HG03558 (cell line): ENCODE measurements at regions not wholly inside any gene's neighbourhood (a gene's known extent, or its start where the extent isn't known, plus 50 kb on each side); places are given as distances from the start of the nearest gene placed in this dataset.
A peak's percentile ranks its signal among the peaks of the same experiment; 100 is the strongest.
"Not testable (repeated sequence)": the region's sequence is repeated elsewhere in the genome, so short reads cannot be mapped to it uniquely, and the experiment has no call there.

ENCODE experiments used
- ATAC-seq: cut with Tn5 transposase; IDR thresholded peaks from one replicate; pipeline ENCODE4 v1.9.1; 2021; ENCODE audit warnings: moderate number of reproducible peaks; ENCODE audit not compliant: unreplicated experiment; ENCODE audit errors: extremely low read depth

- ATAC-seq = no peak
These were observed 82.7 kb upstream of the SLC39A10 start for GRCh38 chr2:195574312-195574711.

- ATAC-seq = no peak
These were observed 83.9 kb upstream of the SLC39A10 start for GRCh38 chr2:195572895-195573683.

DNA sequence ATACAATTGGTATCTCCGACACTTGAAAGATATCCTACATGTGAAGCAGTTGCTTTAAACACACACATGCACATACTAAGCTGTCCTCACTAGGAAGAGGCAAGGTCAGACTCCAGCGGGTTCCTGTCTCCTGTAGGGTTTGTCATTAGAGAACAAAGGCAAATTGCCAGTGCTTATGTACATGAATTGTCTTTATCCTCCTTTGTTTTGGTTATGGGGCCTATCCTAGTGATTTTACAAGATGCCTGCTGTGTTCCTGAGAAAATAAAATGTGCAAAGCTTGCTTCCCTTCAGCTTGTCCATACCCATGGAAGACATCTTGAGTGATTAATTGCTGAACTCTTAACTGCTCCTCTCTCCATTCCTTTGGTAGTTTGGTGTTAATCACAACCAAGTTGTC, 86.7 kb upstream of the SLC39A10 start:
- no peak for ATAC-seq

GRCh38 chr2:195569255-195569654, 87.8 kb upstream of the SLC39A10 start:
- ATAC-seq = no peak

DNA sequence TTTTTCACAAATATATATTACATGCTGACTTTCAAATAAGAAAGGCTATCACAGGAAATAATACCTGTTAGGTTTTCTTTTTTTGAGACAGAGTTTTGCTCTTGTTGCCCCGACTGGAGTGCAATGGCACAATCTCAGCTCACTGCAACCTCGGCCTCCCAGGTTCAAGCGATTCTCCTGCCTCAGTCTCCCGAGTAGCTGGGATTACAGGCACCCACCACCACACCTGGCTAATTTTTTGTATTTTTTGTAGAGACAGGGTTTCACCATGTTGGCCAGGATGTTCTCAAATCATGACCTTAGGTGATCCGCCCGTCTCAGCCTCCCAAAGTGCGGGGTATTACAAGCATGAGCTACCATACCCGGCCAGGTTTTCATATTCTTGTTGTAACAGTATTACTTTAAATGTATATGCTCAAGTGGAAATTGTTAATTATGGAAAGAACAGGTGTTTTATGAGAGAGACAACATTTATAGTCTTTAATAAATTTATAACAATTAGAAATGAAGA, 92.3 kb upstream of the SLC39A10 start:
- ATAC-seq = not testable (repeated sequence)

GRCh38 chr2:195563857-195564512, 93.0 kb upstream of the SLC39A10 start:
- ATAC-seq = no peak

DNA sequence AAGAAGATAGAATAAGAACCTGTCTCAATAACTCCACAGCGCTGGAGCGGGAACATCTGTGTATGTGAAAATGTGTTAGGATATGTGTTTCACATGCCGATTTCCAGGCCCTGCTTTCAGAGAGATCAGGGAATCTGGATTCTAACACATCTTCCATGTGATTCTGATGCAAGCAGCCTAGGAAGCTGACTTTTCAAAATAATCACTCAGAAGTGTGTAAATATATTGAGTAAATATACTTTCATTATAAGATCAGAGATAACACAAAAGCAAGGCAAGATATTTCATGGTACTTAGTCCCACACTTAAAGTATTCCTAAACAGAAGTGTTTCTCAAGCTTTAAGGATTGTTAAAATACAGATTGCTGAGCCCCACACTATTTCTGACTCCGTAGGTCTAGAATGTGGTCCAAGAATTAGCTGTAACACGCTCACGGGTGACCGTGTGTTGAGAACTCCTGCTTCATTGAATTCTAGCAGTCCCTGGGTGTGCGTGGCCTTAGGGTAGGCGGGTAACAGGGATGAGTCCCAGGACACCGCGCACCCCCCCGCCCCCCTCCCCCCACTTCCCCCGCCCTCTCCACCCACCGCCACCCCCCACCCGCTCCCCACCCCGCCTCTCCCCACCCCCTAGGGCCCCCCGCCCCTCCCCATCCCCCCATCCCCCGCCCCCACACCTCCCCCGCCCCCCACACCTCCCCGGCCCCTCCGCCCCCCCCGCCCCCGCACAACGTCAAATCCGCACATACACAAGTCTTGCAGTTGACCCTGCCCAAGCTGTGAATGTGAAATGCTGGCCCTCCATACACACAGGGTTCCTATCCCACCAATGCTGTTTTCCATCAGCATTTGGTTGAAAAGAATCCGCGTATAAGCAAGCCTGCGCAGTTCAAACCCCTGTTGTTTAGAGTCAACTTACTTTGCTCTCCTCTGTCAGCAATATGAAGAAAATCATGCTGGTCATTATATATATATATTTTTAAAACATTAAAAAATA, 94.2 kb upstream of the SLC39A10 start:
- ATAC-seq = no peak

DNA sequence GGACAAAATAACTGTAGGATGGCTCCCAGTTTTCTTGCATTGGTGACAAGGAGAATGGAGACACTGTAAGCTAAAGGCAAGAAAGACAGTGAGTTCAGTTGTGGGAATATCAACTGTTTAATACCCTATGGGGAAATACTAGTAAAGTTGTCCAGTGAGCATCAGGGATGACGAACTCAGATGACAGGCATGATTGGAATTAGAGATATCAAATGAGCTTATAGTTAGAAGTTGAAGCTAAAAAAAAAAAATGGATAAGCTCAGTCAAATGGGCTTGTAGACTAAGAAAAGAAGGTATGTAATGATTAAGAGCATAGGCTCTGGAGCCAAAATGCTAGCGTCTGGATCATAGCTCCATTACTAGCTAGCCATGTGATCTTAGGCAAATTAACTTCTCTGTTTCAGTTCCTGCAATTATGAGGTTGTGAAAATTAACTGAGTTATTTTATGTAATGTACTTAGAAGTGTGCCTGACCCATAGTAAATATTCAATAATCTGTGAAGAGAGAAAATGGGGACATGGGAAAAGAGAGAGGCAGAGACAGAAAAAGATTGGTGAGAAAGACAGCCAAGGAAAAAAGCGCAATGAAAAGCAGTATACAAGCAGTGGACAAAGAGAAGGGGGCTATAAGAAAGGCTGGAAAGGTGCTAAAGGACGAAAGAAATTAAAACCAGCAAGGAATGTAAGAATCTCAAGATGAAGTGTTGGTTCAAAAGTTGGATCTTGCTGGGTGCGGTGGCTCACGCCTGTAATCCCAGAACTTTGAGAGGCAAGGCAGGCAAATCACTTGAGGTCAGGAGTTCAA, 95.7 kb upstream of the SLC39A10 start:
- ATAC-seq = peak; percentile 38

DNA sequence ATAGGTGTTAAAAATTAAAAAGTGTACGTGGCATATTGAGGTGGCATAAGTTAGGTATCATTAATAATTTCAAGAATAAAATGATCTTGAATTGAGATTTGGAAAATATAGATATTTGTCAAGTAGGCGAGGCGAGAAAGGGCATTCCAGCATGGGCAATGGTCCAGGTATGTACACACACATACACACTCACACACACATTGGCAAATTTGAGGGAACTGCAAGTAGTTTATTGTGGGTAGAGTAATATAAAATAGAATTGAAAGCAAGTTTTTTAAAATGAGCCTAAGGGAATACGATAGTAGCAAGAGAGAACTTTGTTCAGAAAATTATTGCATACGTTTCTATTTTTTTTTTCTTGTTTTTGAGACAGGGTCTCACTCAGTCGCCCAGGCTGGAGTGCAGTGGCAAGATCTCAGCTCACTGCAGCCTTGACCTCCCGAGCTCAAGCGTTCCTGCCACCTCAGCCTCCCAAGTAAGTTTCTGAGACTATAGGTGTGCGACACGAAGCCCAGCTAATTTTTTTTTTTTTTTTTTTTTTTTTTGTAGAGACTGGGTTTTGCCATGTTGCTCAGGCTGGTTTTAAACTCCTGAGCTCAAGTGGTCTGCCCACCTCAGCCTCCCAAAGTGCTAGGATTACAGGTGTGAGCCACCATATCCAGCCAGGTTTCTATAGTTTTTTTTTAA, 96.7 kb upstream of the SLC39A10 start:
- no peak for ATAC-seq

DNA sequence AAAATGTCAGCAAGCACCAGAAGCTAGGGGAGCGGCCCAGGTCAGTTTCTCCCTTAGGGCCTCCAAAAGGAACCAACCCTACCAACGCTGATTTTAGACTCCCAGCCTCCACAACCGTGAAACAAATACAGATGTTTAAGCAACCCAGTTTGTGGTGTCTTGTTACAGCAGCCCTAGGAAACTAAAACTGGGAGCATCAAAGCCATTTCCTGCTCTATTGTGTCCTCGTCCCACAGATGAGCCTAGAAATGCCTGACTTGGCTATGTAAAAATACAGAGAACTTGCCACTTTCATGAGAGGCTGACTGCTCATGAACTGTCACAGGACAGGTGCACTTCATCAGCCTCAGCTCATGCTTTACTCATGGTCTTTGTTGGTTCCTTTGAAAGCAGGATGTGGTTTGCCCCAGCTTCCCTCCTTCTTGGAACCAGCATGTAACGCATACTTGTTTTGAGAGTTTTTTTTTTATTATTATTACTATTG, 97.6 kb upstream of the SLC39A10 start:
- peak; percentile 81 for ATAC-seq

DNA sequence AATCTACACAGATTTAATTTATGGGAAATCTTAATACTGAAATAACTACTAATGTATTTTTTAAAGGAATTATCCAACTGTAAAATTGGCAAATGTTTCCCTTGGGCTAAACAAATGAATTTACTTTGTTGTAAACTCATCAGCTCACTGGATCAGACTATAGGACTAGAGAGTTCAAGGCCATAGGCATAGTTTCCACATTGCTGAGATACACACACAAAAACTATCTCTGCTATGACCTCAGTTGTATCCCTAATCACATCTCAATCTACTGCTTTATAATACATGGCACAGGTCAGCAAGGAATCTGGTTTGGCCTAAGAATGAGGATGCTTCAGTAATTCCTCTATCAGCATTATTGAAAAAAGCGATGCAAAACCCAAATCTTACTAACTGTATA, 101.1 kb upstream of the SLC39A10 start:
- no peak for ATAC-seq

GRCh38 chr2:195552581-195552980, 104.4 kb upstream of the SLC39A10 start:
- no peak for ATAC-seq

DNA sequence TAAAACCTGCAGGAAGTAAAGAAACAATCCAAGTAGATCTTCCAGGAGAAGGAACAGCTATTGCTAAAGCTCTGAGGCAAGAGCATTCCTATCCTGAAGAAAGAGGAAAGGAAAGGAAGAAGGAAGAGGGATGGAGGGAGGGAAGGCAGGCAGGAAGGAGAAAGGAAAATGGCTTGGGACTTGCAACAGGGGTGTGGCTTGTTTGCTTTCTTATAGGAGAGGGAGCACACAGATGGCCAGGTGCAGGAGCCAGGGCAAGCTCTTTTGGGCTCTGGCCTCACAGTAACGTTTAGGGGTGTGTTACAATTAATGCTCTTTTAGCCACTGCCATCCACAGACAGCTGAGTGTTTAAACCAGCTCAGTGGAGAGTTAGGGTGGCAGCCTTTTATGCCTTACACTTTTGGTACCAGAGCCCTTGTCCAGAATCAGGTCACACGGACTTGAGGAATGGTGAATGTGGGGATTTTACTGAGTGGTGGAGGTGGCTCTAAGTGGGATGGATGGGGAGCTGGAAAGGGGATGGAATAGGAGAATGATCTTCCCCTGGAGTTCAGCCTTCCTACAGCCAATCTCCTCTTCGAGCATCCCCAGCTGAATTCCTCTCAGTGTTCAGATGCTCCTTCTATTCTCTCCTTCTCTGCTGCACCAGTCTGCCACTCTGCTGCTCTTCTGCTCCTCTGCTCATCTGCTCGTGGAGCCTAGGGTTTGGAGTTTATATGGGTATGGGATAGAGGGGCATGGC, 108.7 kb upstream of the SLC39A10 start:
- no peak for ATAC-seq

DNA sequence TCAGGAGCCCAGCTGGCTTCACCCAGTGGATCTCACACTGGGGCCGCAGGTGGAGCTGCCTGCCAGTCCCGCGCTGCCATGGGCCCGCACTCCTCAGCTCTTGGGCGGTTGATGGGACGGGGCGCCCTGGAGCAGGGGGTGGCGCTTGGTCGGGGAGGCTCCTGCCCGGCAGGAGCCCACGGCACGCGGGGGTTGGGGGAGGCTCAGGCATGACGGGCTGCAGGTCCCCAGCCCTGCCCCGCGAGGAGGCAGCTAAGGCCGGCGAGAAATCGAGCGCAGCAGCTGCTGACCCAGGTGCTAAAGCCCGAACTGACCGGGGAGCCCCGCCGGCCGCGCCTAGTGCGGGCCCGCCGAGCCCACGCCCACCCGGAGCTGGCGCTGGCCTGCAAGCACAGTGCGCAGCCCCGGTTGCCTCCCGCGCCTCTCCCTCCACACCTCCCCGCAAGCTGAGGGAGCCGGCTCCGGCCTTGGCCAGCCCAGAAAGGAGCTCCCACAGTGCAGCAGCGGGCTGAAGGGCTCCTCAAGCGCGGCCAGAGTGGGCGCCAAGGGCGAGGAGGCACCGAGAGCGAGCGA, 109.7 kb upstream of the SLC39A10 start:
- not testable (repeated sequence) for ATAC-seq

GRCh38 chr2:195545811-195546210, 111.2 kb upstream of the SLC39A10 start:
- ATAC-seq = no peak

DNA sequence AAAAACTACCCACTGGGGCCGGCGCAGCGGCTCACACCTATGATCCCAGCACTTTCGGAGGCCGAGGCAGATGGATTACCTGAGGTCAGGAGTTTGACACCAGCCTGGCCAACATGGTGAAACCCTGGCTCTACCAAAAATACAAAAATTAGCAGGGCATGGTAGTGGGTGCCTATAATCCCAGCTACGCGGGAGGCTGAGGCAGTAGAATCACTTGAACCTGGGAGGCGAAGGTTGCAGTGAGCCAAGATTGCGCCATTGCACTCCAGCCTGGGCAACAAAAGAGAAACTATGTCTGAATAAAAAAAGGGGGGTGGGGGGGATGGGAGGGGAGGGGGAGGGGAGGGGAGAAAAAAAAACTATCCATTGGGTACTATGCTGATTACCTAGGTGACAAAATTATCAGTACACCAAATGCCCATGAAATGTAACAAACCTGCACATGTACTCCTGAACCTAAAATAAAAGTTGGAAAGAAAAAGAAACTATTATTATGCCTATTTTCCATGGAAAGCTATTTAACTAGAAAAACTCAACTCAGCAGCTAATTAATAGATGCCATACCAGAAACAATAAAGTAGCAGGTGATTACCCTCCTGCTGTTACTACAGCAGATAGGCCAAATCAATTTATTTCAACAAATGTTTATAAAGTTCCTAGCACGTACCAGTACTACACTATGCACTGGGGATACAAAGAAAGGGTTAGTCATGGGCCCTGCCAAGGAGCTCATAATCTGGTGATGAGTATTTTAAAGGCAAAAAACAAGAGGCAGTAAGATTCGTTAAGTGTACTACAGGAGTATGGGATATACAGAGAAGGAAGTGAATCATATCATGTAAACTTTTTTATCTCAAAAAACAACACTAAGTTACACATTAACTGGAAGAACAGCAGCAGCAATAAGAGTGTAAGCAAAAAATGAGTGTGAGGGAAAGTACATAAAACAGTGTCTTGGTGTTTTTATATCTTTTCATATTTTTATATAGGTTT, 112.8 kb upstream of the SLC39A10 start:
- peak; percentile 98 for ATAC-seq

DNA sequence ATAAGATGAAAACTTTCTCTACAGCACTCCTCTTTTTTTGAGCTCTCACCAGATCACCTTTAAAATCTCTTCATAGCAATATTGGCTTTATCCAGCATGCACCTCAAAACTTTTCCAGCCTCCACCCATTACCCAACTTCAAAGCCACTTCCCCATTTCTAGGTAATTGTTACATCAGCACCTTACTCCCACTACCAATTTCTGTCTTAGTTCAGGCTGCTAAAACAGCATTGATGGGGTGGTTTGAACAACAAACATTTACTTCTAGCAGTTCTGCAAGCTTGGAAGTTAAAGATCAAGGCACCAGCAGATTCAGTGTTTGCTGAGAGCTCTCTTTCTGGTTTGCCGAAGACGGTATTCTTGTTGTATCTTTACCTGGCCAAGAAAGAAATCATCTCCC, 114.0 kb upstream of the SLC39A10 start:
- ATAC-seq = no peak
